WERI-Rb-1 (cell line): ENCODE measurements at regions not wholly inside any gene's neighbourhood (a gene's known extent, or its start where the extent isn't known, plus 50 kb on each side); places are given as distances from the start of the nearest gene placed in this dataset.

ENCODE experiments used
- DNase-seq: peaks from one replicate; pipeline ENCODE4 v3.0.0-alpha.2; 2020
- H3K27ac ChIP-seq: fragments of 250-450 bp; sonication (Bioruptor Pico); 2 replicates; pipeline ENCODE4 v1.5.1; 2020; ENCODE audit warnings: mild to moderate bottlenecking, moderate library complexity
- H3K27me3 ChIP-seq: fragments of 250-450 bp; sonication (Bioruptor Pico); 2 replicates; pipeline ENCODE4 v1.5.1; 2021; ENCODE audit warnings: mild to moderate bottlenecking, low read depth, moderate library complexity; ENCODE audit not compliant: insufficient read depth, severe bottlenecking
- H3K36me3 ChIP-seq: fragments of 250-450 bp; sonication (Bioruptor Pico); 2 replicates; pipeline ENCODE4 v1.5.1; 2020; ENCODE audit warnings: mild to moderate bottlenecking, moderate library complexity
- H3K4me3 ChIP-seq: 2 replicates; pipeline ENCODE4 v1.5.1; 2011; ENCODE audit warnings: low read depth, mild to moderate bottlenecking, control low read depth, low read length
- H3K9me3 ChIP-seq: fragments of 250-450 bp; sonication (Bioruptor Pico); 2 replicates; pipeline ENCODE4 v1.5.1; 2021; ENCODE audit warnings: mild to moderate bottlenecking, moderate library complexity; ENCODE audit not compliant: severe bottlenecking
- TF ChIP-seq, protein P1 (sequence below): IDR thresholded peaks from 2 replicates; pipeline ENCODE4 v1.5.1; 2011; ENCODE audit warnings: low read depth, mild to moderate bottlenecking, control low read depth, inconsistent platforms, low read length

GRCh38 chr20:7029019-7029418 lies 261.5 kb downstream of the BMP2 start:
- Histone ChIP-seq H3K4me3 (no peak overlapping the region), H3K9me3 (no peaks in the 10 kb centered on the region)

DNA sequence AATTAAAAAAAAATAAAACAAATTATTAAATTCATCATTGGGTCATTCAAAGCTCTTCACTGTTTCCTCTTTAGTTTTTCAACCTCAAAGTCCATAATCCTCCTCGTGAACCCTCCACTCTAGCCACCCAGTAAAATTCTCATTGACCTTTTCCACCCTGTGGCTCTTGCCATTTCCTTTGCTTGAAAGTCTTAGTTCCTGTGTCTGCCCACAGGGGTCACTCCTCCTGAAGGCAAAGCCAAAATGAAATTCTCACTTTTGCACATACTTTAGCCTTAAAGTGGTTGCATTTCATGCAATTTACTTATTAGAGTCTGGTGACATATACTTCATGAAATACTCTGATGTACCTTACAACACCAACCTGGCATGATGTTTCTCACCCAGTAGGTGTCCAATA lies 263.7 kb downstream of the BMP2 start:
- Histone ChIP-seq H3K27ac (no peak overlapping the region), H3K9me3 (no peaks in the 10 kb centered on the region), H3K4me3 (no peak overlapping the region), H3K36me3 (no peaks in the 10 kb centered on the region), H3K27me3 (peaks cover 18% of the 10 kb centered on the region)
- TF ChIP-seq, protein P1, sequence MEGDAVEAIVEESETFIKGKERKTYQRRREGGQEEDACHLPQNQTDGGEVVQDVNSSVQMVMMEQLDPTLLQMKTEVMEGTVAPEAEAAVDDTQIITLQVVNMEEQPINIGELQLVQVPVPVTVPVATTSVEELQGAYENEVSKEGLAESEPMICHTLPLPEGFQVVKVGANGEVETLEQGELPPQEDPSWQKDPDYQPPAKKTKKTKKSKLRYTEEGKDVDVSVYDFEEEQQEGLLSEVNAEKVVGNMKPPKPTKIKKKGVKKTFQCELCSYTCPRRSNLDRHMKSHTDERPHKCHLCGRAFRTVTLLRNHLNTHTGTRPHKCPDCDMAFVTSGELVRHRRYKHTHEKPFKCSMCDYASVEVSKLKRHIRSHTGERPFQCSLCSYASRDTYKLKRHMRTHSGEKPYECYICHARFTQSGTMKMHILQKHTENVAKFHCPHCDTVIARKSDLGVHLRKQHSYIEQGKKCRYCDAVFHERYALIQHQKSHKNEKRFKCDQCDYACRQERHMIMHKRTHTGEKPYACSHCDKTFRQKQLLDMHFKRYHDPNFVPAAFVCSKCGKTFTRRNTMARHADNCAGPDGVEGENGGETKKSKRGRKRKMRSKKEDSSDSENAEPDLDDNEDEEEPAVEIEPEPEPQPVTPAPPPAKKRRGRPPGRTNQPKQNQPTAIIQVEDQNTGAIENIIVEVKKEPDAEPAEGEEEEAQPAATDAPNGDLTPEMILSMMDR, result peak; percentile 16; the same call in 1 of the 2 replicates
- no peak for DNase-seq

More at GRCh38 chr20:7029019-7029418, 261.5 kb downstream of the BMP2 start:
- Histone ChIP-seq H3K27me3 (peaks cover 12% of the 10 kb centered on the region), H3K27ac (no peak overlapping the region), H3K36me3 (no peaks in the 10 kb centered on the region)
- no peak for DNase-seq
- TF ChIP-seq, protein P1, result no peak

GRCh38 chr20:7038029-7038428 lies 270.5 kb downstream of the BMP2 start:
- Histone ChIP-seq H3K27ac (no peak overlapping the region), H3K36me3 (no peaks in the 10 kb centered on the region), H3K9me3 (no peaks in the 10 kb centered on the region), H3K4me3 (no peak overlapping the region), H3K27me3 (peaks cover 23% of the 10 kb centered on the region)
- TF ChIP-seq, protein P1, result no peak
- no peak for DNase-seq

- TF ChIP-seq, protein P1, result no peak
- DNase-seq, result no peak
- no peaks in the 10 kb centered on the region for H3K36me3 ChIP-seq
- no peak overlapping the region for H3K27ac ChIP-seq
- no peak overlapping the region for H3K4me3 ChIP-seq
- peaks cover 4% of the 10 kb centered on the region for H3K27me3 ChIP-seq
- no peaks in the 10 kb centered on the region for H3K9me3 ChIP-seq
These were observed 290.1 kb downstream of the BMP2 start for GRCh38 chr20:7057611-7058010.

DNA sequence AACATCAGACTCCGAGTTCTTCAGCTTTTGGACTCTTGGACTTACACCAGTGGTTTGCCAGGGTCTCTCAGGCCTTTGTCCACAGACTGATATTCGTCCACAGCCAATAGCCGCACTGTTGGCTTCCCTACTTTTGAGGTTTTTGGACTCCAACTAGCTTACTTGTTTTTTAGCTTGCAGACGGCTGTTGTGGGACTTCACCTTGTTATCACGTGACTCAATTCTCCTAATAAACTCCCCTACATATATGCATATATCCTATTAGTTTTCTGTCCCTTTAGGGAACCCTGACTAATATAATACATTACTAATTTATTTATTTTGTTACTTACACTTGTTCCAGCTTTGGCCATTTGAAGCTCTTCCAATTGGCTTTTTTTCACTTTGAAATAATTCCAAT lies 311.3 kb downstream of the BMP2 start:
- H3K36me3 ChIP-seq, result no peaks in the 10 kb centered on the region
- peaks cover under 1% of the 10 kb centered on the region for H3K27me3 ChIP-seq
- no peak overlapping the region for H3K27ac ChIP-seq
- no peak overlapping the region for H3K4me3 ChIP-seq
- no peak for DNase-seq
- TF ChIP-seq, protein P1, result no peak
- no peaks in the 10 kb centered on the region for H3K9me3 ChIP-seq

DNA sequence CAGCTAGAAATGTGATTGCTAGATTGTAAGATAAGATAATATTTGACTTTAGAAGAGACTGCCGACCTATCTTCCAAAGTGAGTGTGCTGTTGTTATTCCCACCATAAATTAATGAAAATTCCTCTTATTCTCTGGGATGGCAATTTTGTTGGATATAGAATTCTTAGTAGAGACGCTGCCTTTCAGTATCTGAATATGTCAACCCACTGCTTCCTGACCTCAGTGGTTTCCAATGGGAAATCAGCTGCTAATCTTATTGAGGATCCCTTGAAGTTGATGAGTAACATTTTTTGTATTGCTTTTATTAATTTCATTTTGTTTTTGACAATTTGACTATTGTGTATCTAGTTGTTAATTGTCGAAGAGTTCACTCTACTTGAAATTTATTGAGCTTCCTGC lies 313.0 kb downstream of the BMP2 start:
- TF ChIP-seq, protein P1, result no peak
- no peaks in the 10 kb centered on the region for H3K36me3 ChIP-seq
- no peaks in the 10 kb centered on the region for H3K9me3 ChIP-seq
- no peak overlapping the region for H3K4me3 ChIP-seq
- peaks cover 6% of the 10 kb centered on the region for H3K27me3 ChIP-seq
- no peak overlapping the region for H3K27ac ChIP-seq
- DNase-seq, result no peak
